ENCODE measurements at regions not wholly inside any gene's neighbourhood (a gene's known extent, or its start where the extent isn't known, plus 50 kb on each side); places are given as distances from the start of the nearest gene placed in this dataset.

DNA sequence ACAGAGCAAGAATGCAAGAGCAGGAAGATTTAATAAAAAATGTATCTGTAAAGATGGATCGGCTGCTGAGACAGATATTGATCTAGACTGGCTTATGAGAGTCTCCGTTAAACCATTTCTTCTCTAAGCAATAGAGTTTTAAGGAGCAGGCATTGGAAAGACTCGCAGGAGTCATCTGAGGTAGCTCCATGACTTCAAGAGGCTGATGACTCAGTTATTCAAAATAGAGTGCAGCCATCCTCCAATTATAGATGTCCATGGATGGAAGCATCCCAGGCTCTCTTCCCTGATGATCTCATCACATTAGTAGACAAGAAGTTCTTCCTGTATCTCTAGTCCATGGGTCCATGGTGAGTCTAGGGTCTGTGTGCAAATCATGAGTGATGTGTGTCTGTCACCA lies 638.3 kb upstream of the TMEM132C start:
- POLR2A ChIA-PET, result no interaction called here
- CTCF ChIA-PET, result interaction anchor here (1.3 kb wide), 1 partner anchor 8 kb away, joined by 5 read pairs; no protein-coding TSS in a partner anchor
- ATAC-seq (no peak), FAIRE-seq (no peak), DNase-seq (ENCODE audit: low read depth, low spot score) (no peak)
- no peak overlapping the region for H3K27ac ChIP-seq (ENCODE audit: control insufficient read depth, insufficient read depth)
- no peak overlapping the region for H3K9ac ChIP-seq (ENCODE audit: control insufficient read depth, insufficient read depth, low read length)
- no peaks in the 10 kb centered on the region for H3K79me2 ChIP-seq (ENCODE audit: control insufficient read depth, insufficient read depth, low read length)
- TF ChIP-seq, protein P1, sequence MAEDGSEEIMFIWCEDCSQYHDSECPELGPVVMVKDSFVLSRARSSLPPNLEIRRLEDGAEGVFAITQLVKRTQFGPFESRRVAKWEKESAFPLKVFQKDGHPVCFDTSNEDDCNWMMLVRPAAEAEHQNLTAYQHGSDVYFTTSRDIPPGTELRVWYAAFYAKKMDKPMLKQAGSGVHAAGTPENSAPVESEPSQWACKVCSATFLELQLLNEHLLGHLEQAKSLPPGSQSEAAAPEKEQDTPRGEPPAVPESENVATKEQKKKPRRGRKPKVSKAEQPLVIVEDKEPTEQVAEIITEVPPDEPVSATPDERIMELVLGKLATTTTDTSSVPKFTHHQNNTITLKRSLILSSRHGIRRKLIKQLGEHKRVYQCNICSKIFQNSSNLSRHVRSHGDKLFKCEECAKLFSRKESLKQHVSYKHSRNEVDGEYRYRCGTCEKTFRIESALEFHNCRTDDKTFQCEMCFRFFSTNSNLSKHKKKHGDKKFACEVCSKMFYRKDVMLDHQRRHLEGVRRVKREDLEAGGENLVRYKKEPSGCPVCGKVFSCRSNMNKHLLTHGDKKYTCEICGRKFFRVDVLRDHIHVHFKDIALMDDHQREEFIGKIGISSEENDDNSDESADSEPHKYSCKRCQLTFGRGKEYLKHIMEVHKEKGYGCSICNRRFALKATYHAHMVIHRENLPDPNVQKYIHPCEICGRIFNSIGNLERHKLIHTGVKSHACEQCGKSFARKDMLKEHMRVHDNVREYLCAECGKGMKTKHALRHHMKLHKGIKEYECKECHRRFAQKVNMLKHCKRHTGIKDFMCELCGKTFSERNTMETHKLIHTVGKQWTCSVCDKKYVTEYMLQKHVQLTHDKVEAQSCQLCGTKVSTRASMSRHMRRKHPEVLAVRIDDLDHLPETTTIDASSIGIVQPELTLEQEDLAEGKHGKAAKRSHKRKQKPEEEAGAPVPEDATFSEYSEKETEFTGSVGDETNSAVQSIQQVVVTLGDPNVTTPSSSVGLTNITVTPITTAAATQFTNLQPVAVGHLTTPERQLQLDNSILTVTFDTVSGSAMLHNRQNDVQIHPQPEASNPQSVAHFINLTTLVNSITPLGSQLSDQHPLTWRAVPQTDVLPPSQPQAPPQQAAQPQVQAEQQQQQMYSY (CRISPR knock-in tag; IDR thresholded peaks at IDR 0.05), result no peak
- no peak for TF ChIP-seq PAX5 (IDR thresholded peaks at IDR 0.05; ENCODE audit: borderline replicate concordance, low read depth, low read length)
- TF ChIP-seq, protein P2, sequence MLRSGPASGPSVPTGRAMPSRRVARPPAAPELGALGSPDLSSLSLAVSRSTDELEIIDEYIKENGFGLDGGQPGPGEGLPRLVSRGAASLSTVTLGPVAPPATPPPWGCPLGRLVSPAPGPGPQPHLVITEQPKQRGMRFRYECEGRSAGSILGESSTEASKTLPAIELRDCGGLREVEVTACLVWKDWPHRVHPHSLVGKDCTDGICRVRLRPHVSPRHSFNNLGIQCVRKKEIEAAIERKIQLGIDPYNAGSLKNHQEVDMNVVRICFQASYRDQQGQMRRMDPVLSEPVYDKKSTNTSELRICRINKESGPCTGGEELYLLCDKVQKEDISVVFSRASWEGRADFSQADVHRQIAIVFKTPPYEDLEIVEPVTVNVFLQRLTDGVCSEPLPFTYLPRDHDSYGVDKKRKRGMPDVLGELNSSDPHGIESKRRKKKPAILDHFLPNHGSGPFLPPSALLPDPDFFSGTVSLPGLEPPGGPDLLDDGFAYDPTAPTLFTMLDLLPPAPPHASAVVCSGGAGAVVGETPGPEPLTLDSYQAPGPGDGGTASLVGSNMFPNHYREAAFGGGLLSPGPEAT (IDR thresholded peaks at IDR 0.05; ENCODE audit: low read depth), result no peak
- no peak for TF ChIP-seq IRF4 (IDR thresholded peaks at IDR 0.05; ENCODE audit: low read depth, low read length)
- no peak for TF ChIP-seq RFX5 (IDR thresholded peaks at IDR 0.05; ENCODE audit: low read depth, low read length)
- no peak for TF ChIP-seq CBX3 (IDR thresholded peaks at IDR 0.05; ENCODE audit: borderline replicate concordance, low read depth)
- no peak for TF ChIP-seq POLR2AphosphoS2 (IDR thresholded peaks at IDR 0.05; ENCODE audit: low read depth, low read length)
- TF ChIP-seq NBN (IDR thresholded peaks at IDR 0.05), result no peak
- TF ChIP-seq, protein P3, sequence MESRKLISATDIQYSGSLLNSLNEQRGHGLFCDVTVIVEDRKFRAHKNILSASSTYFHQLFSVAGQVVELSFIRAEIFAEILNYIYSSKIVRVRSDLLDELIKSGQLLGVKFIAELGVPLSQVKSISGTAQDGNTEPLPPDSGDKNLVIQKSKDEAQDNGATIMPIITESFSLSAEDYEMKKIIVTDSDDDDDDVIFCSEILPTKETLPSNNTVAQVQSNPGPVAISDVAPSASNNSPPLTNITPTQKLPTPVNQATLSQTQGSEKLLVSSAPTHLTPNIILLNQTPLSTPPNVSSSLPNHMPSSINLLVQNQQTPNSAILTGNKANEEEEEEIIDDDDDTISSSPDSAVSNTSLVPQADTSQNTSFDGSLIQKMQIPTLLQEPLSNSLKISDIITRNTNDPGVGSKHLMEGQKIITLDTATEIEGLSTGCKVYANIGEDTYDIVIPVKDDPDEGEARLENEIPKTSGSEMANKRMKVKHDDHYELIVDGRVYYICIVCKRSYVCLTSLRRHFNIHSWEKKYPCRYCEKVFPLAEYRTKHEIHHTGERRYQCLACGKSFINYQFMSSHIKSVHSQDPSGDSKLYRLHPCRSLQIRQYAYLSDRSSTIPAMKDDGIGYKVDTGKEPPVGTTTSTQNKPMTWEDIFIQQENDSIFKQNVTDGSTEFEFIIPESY (IDR thresholded peaks at IDR 0.05), result no peak
- TF ChIP-seq LARP7 (IDR thresholded peaks at IDR 0.05), result no peak
- H3K4me2 ChIP-seq (ENCODE audit: control insufficient read depth, insufficient read depth), result no peak overlapping the region
- SMC1A ChIA-PET (ENCODE audit: uncharacterized antibody, unreplicated experiment), result no interaction called here
- no peaks in the 10 kb centered on the region for H4K20me1 ChIP-seq (ENCODE audit: control insufficient read depth, insufficient read depth)
- no peak overlapping the region for H2AFZ ChIP-seq (ENCODE audit: control insufficient read depth, low read depth, low read length)
- H3K27me3 ChIP-seq (replicated peaks in 1 of 2; ENCODE audit: control insufficient read depth in 2 of 2, insufficient read depth in 2 of 2, low read length in 1 of 2), result no peaks in the 10 kb centered on the region
- no peaks in the 10 kb centered on the region for H3K4me1 ChIP-seq (ENCODE audit: control insufficient read depth, insufficient read depth, low read length)
- no peaks in the 10 kb centered on the region; the same call in 2 of the 3 replicates for H3K9me3 ChIP-seq (replicated peaks; ENCODE audit: control insufficient read depth, insufficient read depth, low read length)
- RAD21 ChIA-PET (ENCODE audit: unreplicated experiment), result no interaction called here
- no peaks in the 10 kb centered on the region for H3K36me3 ChIP-seq (ENCODE audit: control insufficient read depth in 2 of 2, insufficient read depth in 2 of 2, low read length in 1 of 2)
- in situ Hi-C loops (cut with MboI) (no loop called here), intact Hi-C loops (cut with micrococcal nuclease; ENCODE audit: unreplicated experiment) (no loop called here)
- H3K4me3 ChIP-seq, result no peak overlapping the region
- 40% methylated on average over 3 of the region's 3 CpGs for WGBS (ENCODE audit: insufficient coverage, insufficient replicate concordance, low lambda C conversion rate, missing lambda C conversion rate)
- no TSS peak for BruUV-seq (replicated peaks)
